ENCODE measurements at regions not wholly inside any gene's neighbourhood (a gene's known extent, or its start where the extent isn't known, plus 50 kb on each side); places are given as distances from the start of the nearest gene placed in this dataset.

- no peak for DNase-seq
Measured at GRCh38 chr16:63067141-63067540, 1030.9 kb upstream of the CDH8 start.

- no peak for DNase-seq
Measured at GRCh38 chr16:63066552-63066951, 1030.3 kb upstream of the CDH8 start.

GRCh38 chr16:63061319-63061718, 1025.1 kb upstream of the CDH8 start:
- no peak for DNase-seq

GRCh38 chr16:63059676-63060075, 1023.4 kb upstream of the CDH8 start:
- no peak for DNase-seq

- no peak for DNase-seq
Measured at GRCh38 chr16:63057341-63057740, 1021.1 kb upstream of the CDH8 start.

GRCh38 chr16:63050391-63050790, 1014.2 kb upstream of the CDH8 start:
- DNase-seq, result no peak

- DNase-seq, result no peak
Measured at GRCh38 chr16:63038397-63039106, 1002.3 kb upstream of the CDH8 start.

GRCh38 chr16:63037761-63038396, 1001.6 kb upstream of the CDH8 start:
- no peak for DNase-seq

GRCh38 chr16:63018581-63019223, 982.5 kb upstream of the CDH8 start:
- DNase-seq, result no peak

GRCh38 chr16:63008688-63009087, 972.5 kb upstream of the CDH8 start:
- DNase-seq, result no peak

GRCh38 chr16:63005356-63005755, 969.1 kb upstream of the CDH8 start:
- DNase-seq, result no peak

- no peak for DNase-seq
Measured at GRCh38 chr16:62989480-62989879, 953.2 kb upstream of the CDH8 start.

- no peak for DNase-seq
Measured at GRCh38 chr16:62985722-62986121, 949.5 kb upstream of the CDH8 start.

GRCh38 chr16:62978451-62978850, 942.2 kb upstream of the CDH8 start:
- DNase-seq, result no peak

- DNase-seq, result peak; percentile 17
Measured at GRCh38 chr16:62977876-62978275, 941.6 kb upstream of the CDH8 start.

- DNase-seq, result no peak
Measured at GRCh38 chr16:62974424-62974823, 938.2 kb upstream of the CDH8 start.

- DNase-seq, result no peak
Measured at GRCh38 chr16:62970851-62971250, 934.6 kb upstream of the CDH8 start.

GRCh38 chr16:62969711-62970318, 933.6 kb upstream of the CDH8 start:
- DNase-seq, result no peak

- no peak for DNase-seq
Measured at GRCh38 chr16:62967611-62968010, 931.4 kb upstream of the CDH8 start.

GRCh38 chr16:62967163-62967562, 930.9 kb upstream of the CDH8 start:
- no peak for DNase-seq

GRCh38 chr16:62966626-62967025, 930.4 kb upstream of the CDH8 start:
- DNase-seq, result no peak

- DNase-seq, result no peak
Measured at GRCh38 chr16:62965831-62966230, 929.6 kb upstream of the CDH8 start.

GRCh38 chr16:62963846-62964245, 927.6 kb upstream of the CDH8 start:
- no peak for DNase-seq

GRCh38 chr16:62955033-62955349, 918.8 kb upstream of the CDH8 start:
- no peak for DNase-seq
